PC-9 (cell line): ENCODE measurements at regions not wholly inside any gene's neighbourhood (a gene's known extent, or its start where the extent isn't known, plus 50 kb on each side); places are given as distances from the start of the nearest gene placed in this dataset.

ENCODE experiments used
- BruUV-seq: library from RNA; stranded (reverse); fragments of 400-500 nt; replicated peaks from 2 replicates; lab custom pipeline; 2021; lab: Mats Ljungman, UMichigan
- CTCF ChIA-PET: fragments of 300-600 bp; sonication (Branson Sonifier 250); formaldehyde crosslinking; loops from one replicate; lab custom pipeline; 2022; ENCODE audit warnings: antibody characterized with exemption; lab: Charles Lee
- POLR2A ChIA-PET: fragments of 300-600 bp; sonication (Branson Sonifier 250); formaldehyde crosslinking; loops from one replicate; lab custom pipeline; 2022; ENCODE audit warnings: antibody characterized with exemption; ENCODE audit not compliant: unreplicated experiment; lab: Charles Lee
- DNase-seq, 2 experiments: peaks; one replicate each; pipeline versions ENCODE4 v3.0.0 to v3.0.0-alpha.2; 2015 to 2022; ENCODE audit warnings: mixed read lengths in 1 of 2
- H2AFZ ChIP-seq: fragments of 200-600 bp; sonication (generic); 2 replicates; pipeline ENCODE4 v1.8.1; 2017; ENCODE audit warnings: antibody characterized with exemption
- H3F3A ChIP-seq: fragments of 200-600 bp; sonication (generic); 2 replicates; pipeline ENCODE4 v1.8.1; 2017; ENCODE audit warnings: antibody characterized with exemption, mild to moderate bottlenecking, low read depth; ENCODE audit not compliant: insufficient read depth
- H3K27ac ChIP-seq: fragments of 200-600 bp; sonication (generic); 2 replicates; pipeline ENCODE4 v1.6.1; 2016; ENCODE audit warnings: mixed run types
- H3K27me3 ChIP-seq: fragments of 200-600 bp; sonication (generic); 2 replicates; pipeline ENCODE4 v1.6.1; 2016; ENCODE audit warnings: low read depth, mixed run types; ENCODE audit not compliant: insufficient read depth
- H3K36me3 ChIP-seq: fragments of 200-600 bp; sonication (generic); 2 replicates; pipeline ENCODE4 v1.6.1; 2016; ENCODE audit warnings: low read depth, mixed run types
- H3K4me1 ChIP-seq: fragments of 200-600 bp; sonication (generic); replicated peaks from 2 replicates; pipeline ENCODE4 v1.6.1; 2016; ENCODE audit warnings: mixed run types; ENCODE audit not compliant: insufficient read depth
- H3K4me2 ChIP-seq: fragments of 200-600 bp; sonication (generic); 2 replicates; pipeline ENCODE4 v1.6.1; 2017; ENCODE audit warnings: mixed run types
- H3K4me3 ChIP-seq: fragments of 200-600 bp; sonication (generic); 2 replicates; pipeline ENCODE4 v1.6.1; 2016; ENCODE audit warnings: mixed run types
- H3K79me2 ChIP-seq: fragments of 200-600 bp; sonication (generic); 2 replicates; pipeline ENCODE4 v1.6.1; 2017; ENCODE audit warnings: low read depth, mixed run types
- H3K9me2 ChIP-seq: fragments of 200-600 bp; sonication (generic); 2 replicates; pipeline ENCODE4 v1.8.1; 2017; ENCODE audit warnings: mild to moderate bottlenecking; ENCODE audit not compliant: insufficient read depth
- H3K9me3 ChIP-seq: fragments of 200-600 bp; sonication (generic); 2 replicates; pipeline ENCODE4 v1.8.1; 2016; ENCODE audit warnings: low read depth; ENCODE audit not compliant: insufficient read depth
- H4K20me1 ChIP-seq: fragments of 200-600 bp; sonication (generic); 2 replicates; pipeline ENCODE4 v1.8.1; 2017; ENCODE audit not compliant: insufficient read depth
- CTCF ChIP-seq: fragments of 200-600 bp; sonication (generic); conservative IDR thresholded peaks from 2 replicates; pipeline ENCODE4 v1.6.1; 2017; ENCODE audit warnings: mixed run types, antibody characterized with exemption, mild to moderate bottlenecking, moderate library complexity
- EZH2 ChIP-seq: fragments of 200-600 bp; sonication (generic); IDR thresholded peaks from 2 replicates; pipeline ENCODE4 v1.8.0; 2017; ENCODE audit warnings: antibody characterized with exemption, low read depth
- intact Hi-C: fragments of 100-400 bp; cut with micrococcal nuclease; formaldehyde crosslinking; loops from one replicate; pipeline ENCODE4 v1.10.0; 2022; ENCODE audit not compliant: unreplicated experiment

- no peak overlapping the region for H3K4me3 ChIP-seq
- no peaks in the 10 kb centered on the region for H3K36me3 ChIP-seq
- intact Hi-C loops, result no loop called here
- no peak for TF ChIP-seq EZH2
- TF ChIP-seq CTCF, result no peak
- H4K20me1 ChIP-seq, result no peaks in the 10 kb centered on the region
- H3K4me2 ChIP-seq, result no peak overlapping the region
- CTCF ChIA-PET, result no interaction called here
- H3K27ac ChIP-seq, result no peak overlapping the region
- H3F3A ChIP-seq, result peaks cover 16% of the 10 kb centered on the region
- DNase-seq, result no peak
- peaks cover 25% of the 10 kb centered on the region for H3K9me3 ChIP-seq
- no peak overlapping the region for H2AFZ ChIP-seq
- no peaks in the 10 kb centered on the region for H3K27me3 ChIP-seq
- POLR2A ChIA-PET, result no interaction called here
- no peaks in the 10 kb centered on the region for H3K9me2 ChIP-seq
- peaks cover 27% of the 10 kb centered on the region for H3K4me1 ChIP-seq
- BruUV-seq, result no TSS peak
- no peaks in the 10 kb centered on the region for H3K79me2 ChIP-seq
Observed at GRCh38 chr2:224194161-224194560, 155.1 kb upstream of the SERPINE2 start.

GRCh38 chr2:224191465-224191864, 152.4 kb upstream of the SERPINE2 start:
- H3K27ac ChIP-seq, result no peak overlapping the region
- H3K27me3 ChIP-seq, result no peaks in the 10 kb centered on the region
- ChIA-PET CTCF (no interaction called here), POLR2A (no interaction called here)
- no peak overlapping the region for H3K4me2 ChIP-seq
- H3K36me3 ChIP-seq, result no peaks in the 10 kb centered on the region
- no TSS peak for BruUV-seq
- DNase-seq, result no peak
- no peak overlapping the region for H3K4me3 ChIP-seq
- no peaks in the 10 kb centered on the region for H3K9me2 ChIP-seq
- peaks cover 14% of the 10 kb centered on the region for H3K4me1 ChIP-seq
- TF ChIP-seq CTCF (no peak), EZH2 (no peak)
- intact Hi-C loops, result no loop called here
- H3K79me2 ChIP-seq, result no peaks in the 10 kb centered on the region
- H3K9me3 ChIP-seq, result peaks cover 31% of the 10 kb centered on the region
- peaks cover 5% of the 10 kb centered on the region; the same call in 1 of the 2 replicates for H3F3A ChIP-seq
- no peaks in the 10 kb centered on the region for H4K20me1 ChIP-seq
- no peak overlapping the region for H2AFZ ChIP-seq

- Histone ChIP-seq H3K27ac (no peak overlapping the region), H3K79me2 (no peaks in the 10 kb centered on the region), H3K4me2 (no peak overlapping the region), H3K9me2 (no peaks in the 10 kb centered on the region), H3K4me1 (peaks cover 9% of the 10 kb centered on the region), H3K27me3 (no peaks in the 10 kb centered on the region), H3K36me3 (no peaks in the 10 kb centered on the region), H4K20me1 (no peaks in the 10 kb centered on the region), H3K4me3 (no peak overlapping the region), H3F3A (no peaks in the 10 kb centered on the region; the same call in 1 of the 2 replicates), H2AFZ (no peak overlapping the region), H3K9me3 (peaks cover 31% of the 10 kb centered on the region)
- POLR2A ChIA-PET, result interaction anchor here (0.6 kb wide), 1 partner anchor 944 kb away, joined by 4 read pairs; no protein-coding TSS in a partner anchor
- TF ChIP-seq CTCF (no peak), EZH2 (no peak)
- BruUV-seq, result no TSS peak
- CTCF ChIA-PET, result no interaction called here
- intact Hi-C loops, result no loop called here
- DNase-seq, result no peak
Observed at GRCh38 chr2:224190936-224191270, 151.8 kb upstream of the SERPINE2 start.
